HG02885 (cell line): ENCODE measurements at regions not wholly inside any gene's neighbourhood (a gene's known extent, or its start where the extent isn't known, plus 50 kb on each side); places are given as distances from the start of the nearest gene placed in this dataset.

Experiments used
- ATAC-seq: cut with Tn5 transposase; IDR thresholded peaks from one replicate; pipeline ENCODE4 v1.9.1; 2021; ENCODE audit warnings: mild to moderate bottlenecking; ENCODE audit not compliant: unreplicated experiment, poor library complexity

GRCh38 chr16:72427051-72427782, 255.3 kb upstream of the PMFBP1 start:
- ATAC-seq: no peak

- ATAC-seq: no peak
Measured at GRCh38 chr16:72426386-72426785, 254.4 kb upstream of the PMFBP1 start.

GRCh38 chr16:72425571-72426341, 253.8 kb upstream of the PMFBP1 start:
- no peak for ATAC-seq

- no peak for ATAC-seq
Measured at GRCh38 chr16:72424757-72425156, 252.8 kb upstream of the PMFBP1 start.

GRCh38 chr16:72422308-72422897, 250.4 kb upstream of the PMFBP1 start:
- ATAC-seq: no peak

GRCh38 chr16:72419638-72420037, 247.7 kb upstream of the PMFBP1 start:
- no peak for ATAC-seq

GRCh38 chr16:72415379-72415778, 243.4 kb upstream of the PMFBP1 start:
- ATAC-seq: no peak

GRCh38 chr16:72410492-72410891, 238.5 kb upstream of the PMFBP1 start:
- no peak for ATAC-seq

GRCh38 chr16:72409423-72409822, 237.5 kb upstream of the PMFBP1 start:
- ATAC-seq: no peak

GRCh38 chr16:72406390-72406789, 234.4 kb upstream of the PMFBP1 start:
- ATAC-seq: no peak

- ATAC-seq: no peak
Measured at GRCh38 chr16:72404299-72404698, 232.3 kb upstream of the PMFBP1 start.

GRCh38 chr16:72401084-72401361, 229.1 kb upstream of the PMFBP1 start:
- ATAC-seq: no peak

GRCh38 chr16:72400257-72401083, 228.5 kb upstream of the PMFBP1 start:
- no peak for ATAC-seq

- ATAC-seq: no peak
Measured at GRCh38 chr16:72399811-72400210, 227.9 kb upstream of the PMFBP1 start.

- no peak for ATAC-seq
Measured at GRCh38 chr16:72397876-72398275, 225.9 kb upstream of the PMFBP1 start.

GRCh38 chr16:72394526-72394925, 222.6 kb upstream of the PMFBP1 start:
- no peak for ATAC-seq

GRCh38 chr16:72389791-72390190, 217.8 kb upstream of the PMFBP1 start:
- ATAC-seq: no peak

GRCh38 chr16:72388007-72388406, 216.1 kb upstream of the PMFBP1 start:
- no peak for ATAC-seq

GRCh38 chr16:72384651-72385050, 212.7 kb upstream of the PMFBP1 start:
- no peak for ATAC-seq

- no peak for ATAC-seq
Measured at GRCh38 chr16:72380283-72380682, 208.3 kb upstream of the PMFBP1 start.

- ATAC-seq: no peak
Measured at GRCh38 chr16:72373201-72373600, 201.2 kb upstream of the PMFBP1 start.
